Activated CD4-positive, alpha-beta T cell treated with anti-CD3 and anti-CD28 coated beads for 24 hours (primary cell): ENCODE measurements at regions not wholly inside any gene's neighbourhood (a gene's known extent, or its start where the extent isn't known, plus 50 kb on each side); places are given as distances from the start of the nearest gene placed in this dataset.

Experiments
- DNase-seq, 2 donors: peaks; one replicate each; pipeline ENCODE4 v3.0.0-alpha.2; 2020; ENCODE audit warnings: low read depth in 2 of 2

DNA sequence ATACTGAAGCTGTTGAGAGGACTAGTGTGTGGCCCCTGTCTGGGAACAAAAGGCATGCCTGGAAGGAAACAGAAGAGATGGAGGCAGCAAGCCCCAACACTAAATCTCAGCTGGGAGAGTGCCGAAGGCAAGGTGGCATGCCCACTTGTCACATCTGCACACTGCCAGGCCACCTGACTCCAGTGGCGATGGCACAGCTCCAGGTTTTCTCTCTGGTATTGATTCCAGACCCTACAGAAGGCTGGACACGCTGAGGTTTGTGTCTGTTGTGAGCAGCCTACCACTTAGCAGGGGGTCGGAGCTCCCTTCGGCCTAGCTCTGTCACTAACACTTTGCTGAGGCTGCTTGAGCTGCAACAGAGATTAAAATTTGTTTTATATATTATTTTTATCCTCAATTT, 307.3 kb downstream of the TDRD15 start:
- no peak for DNase-seq

DNA sequence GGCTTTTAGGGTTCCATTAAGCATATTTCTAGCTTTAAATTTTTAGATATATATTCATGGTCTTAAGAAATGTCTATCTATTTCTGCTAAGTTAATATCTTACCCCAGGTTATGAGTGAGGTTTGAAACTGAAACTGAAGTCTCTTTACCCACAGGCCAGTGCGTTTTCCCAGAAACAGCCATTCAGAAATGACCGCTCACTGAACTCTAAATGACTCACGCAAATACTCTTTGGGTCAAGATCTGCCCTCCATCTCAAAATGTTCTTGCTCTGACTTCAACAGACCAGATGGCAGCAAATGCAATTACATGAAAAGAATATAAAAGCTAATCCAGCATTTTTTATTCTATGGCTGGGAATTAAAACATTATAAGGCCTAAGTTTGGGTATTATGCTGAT, 315.2 kb downstream of the TDRD15 start:
- DNase-seq: no peak

GRCh38 chr2:21441442-21441841, 317.7 kb downstream of the TDRD15 start:
- no peak for DNase-seq

DNA sequence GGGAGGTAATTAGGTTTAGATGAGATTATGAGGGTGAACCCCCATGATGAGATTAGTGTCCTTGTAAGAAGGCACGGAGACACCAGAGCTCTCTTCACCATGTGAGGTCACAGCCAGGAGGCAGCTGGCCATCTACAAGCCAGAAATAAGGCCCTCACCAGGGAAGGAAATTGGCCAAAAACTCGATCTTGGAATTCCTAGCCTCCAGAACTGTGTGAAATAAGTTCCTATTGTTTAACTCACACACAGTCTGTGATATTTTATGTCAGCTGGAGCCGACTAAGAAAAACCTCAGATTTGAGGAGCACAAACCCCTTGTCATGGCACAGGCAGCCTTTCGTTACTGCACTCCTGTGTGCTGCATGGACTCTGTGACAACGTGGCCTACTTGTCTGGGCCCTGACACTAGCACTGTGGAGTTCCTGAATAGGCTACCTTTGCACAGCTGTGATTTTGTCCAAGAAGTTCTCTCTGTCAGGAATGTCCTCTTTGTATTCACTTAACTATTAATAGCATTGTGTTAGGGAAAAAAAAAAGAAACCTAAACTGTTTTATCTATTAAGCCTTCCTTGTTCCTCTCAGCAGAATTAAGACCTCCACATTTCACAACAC, 319.8 kb downstream of the TDRD15 start:
- DNase-seq: no peak

- DNase-seq: no peak
Observed at GRCh38 chr2:21449881-21450280, 326.1 kb downstream of the TDRD15 start.

- DNase-seq: no peak
Observed at GRCh38 chr2:21451403-21451802, 327.6 kb downstream of the TDRD15 start.

- no peak for DNase-seq
Observed at GRCh38 chr2:21452263-21452662, 328.5 kb downstream of the TDRD15 start.

DNA sequence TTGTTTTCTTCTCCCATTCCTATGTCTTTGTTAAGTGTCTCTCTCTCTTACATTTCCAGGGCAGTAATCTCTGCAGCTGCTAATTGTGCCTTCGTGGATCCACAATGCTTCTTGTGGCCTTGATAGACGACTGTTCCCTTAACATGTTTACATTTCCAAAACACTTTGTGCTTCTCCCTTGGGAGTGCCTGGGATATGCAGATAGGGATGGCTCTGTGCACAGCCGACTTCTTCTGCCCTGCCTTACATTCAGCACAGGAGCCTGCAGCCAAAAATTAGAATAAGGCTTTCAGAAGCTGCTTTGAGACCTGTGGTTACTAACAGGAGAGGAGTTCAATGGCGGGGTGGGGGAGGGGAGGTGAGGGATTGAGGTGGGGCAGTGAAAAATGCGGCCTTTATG, 328.9 kb downstream of the TDRD15 start:
- no peak for DNase-seq

DNA sequence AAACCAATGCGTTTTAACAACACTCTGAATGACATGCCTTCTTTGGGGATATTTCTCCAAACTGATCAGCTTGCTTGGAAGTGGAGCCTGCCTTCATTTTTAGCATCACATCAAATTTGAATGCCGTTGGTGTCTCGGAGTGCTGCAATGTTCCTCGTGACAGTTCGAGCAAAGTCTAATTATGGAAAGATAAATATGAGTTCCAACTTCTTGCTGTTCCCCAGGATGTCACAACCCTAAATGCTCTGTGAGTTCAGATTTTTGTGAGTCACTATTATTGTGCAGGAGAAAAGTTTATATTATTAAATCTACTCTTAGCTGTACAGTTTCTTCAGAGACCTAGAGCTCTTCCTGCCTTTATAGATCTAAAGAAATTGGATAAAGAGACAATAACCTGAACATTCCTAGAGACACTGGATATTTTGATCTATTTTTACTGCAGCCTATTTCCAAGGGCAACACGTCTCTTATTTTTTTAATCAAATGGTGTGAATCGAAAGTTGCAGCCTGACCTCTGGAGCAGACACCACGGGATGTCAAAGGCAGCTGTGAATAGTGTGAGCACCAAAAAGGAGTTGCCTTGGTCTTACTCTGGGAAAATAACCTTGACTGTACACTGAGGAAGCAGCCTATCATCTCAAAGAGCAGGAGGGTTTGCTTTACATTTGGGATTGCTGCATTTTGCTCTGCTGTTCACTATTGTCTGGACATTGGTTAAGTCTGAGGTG, 330.1 kb downstream of the TDRD15 start:
- DNase-seq: no peak

DNA sequence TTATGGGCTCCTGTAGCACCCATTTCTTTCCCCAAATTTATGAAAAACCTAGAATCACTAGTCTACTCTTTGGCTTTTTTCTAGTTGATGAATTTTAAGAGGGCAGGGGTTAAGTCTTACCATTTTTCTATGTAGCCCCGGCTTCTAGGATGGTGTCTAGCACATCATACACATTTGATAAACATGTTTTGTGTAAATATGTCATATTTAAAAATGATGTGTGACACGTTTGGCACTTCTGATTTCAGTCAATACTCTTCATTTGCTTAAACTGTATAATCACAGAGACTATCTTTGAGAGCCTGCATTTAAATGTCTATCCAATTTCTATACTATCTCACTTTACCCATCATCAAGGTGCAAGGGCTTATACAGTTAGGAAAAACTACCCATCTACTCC, 331.1 kb downstream of the TDRD15 start:
- DNase-seq: no peak

GRCh38 chr2:21461754-21462240, 338.0 kb downstream of the TDRD15 start:
- DNase-seq: no peak

- DNase-seq: no peak
Observed at GRCh38 chr2:21466341-21466927, 342.7 kb downstream of the TDRD15 start.

DNA sequence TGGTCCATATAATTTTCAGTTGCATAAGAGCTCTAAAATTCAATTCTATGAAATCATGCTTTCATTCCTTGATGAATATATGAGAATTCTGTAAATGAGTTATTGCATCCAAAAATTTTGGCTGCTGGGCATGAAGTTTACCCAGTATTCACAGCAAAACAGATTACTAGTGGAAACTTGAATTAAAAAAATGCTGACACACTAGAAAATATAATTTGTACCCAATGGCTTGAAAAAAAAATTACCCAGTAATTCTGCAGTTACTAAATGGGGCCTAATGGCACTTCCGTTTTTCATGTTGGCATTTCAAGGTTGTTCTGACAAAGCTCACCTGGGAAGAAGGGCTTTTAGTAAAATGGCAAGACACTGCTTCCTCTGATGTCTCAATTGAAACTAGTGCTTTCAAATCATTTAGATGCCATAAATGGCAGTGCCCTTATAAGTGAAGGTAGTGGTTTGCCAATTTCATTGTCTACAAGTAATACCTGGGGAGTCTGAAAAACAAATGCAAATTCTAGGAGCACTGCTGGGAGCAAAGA, 343.6 kb downstream of the TDRD15 start:
- no peak for DNase-seq

DNA sequence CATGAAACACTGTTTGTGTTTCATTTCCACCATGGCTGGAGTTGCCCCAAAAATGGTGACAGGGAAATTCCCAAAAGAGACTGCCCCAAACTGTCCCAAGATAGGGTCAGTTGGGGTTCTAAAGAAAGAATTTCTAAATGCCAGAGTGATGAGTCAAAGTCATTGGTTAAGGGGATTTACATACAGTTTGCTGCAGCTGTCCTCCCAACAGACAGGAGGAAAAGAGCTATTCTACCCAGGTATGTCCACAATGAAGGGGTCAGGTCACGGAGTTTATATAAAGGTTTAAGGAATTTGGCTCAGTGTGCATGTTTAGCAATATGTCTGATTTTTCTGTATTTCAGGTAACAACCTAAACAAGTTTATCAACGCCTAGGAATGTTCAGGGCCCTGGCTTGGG, 344.1 kb downstream of the TDRD15 start:
- no peak for DNase-seq

DNA sequence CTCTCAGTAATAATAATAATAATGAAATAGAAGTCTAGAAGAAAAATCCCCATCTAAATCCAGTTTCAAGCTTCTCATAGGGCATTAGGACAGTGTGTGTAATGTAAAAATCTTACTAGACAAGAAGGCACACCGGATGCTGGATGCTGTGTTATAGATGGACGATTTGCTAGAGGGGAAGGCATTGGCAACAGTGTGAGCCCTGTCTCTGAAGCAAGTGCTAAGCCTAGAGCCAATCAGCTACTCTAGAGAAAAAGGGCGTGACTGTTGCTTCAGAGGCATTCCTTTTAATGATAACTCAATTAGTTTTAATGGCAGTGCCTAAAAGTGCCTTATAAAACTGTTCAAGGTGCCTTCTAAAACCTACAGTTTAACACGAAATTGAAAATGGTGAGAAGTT, 344.9 kb downstream of the TDRD15 start:
- DNase-seq: no peak

GRCh38 chr2:21469158-21469557, 345.4 kb downstream of the TDRD15 start:
- no peak for DNase-seq

- DNase-seq: no peak
Observed at GRCh38 chr2:21469564-21469963, 345.8 kb downstream of the TDRD15 start.

- DNase-seq: no peak
Observed at GRCh38 chr2:21480162-21480561, 356.4 kb downstream of the TDRD15 start.

DNA sequence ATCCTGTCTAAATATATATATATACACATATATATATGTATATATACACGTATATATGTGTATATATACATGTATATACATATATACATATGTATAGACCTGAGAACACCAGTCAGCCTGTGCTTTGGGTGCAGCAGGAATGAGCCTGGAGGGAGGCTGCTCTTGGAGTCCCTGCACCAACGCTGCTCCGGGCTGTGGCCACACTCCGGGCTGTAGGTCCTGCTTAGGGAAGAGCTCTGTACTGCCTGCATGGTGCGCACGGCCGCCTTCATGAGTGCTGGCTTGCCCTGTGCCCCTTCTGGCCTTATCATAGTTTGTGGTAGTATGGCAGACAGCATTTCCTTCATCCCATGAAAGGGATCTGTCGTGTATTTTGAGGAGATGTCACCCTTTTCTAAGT, 360.9 kb downstream of the TDRD15 start:
- no peak for DNase-seq

- no peak for DNase-seq
Observed at GRCh38 chr2:21486445-21486844, 362.7 kb downstream of the TDRD15 start.

- no peak for DNase-seq
Observed at GRCh38 chr2:21489080-21489479, 365.3 kb downstream of the TDRD15 start.

DNA sequence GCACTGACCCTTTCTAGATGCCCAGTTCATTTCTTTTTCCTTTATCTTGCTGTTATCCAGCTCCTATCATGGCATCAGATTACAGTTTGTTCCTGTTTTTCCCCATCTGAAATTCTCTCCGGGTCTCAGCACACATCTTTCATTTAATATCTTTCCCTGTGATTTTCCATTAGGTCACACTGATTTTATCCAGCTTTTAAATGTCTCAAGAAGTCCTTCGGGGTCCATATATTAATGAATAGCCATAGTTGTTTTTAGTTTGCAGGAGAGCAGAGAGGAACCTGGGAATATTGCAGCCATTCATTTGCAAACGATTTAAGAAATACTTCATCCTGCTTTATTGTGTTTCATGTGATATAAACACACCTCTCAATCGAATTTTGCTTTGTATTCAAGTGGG, 374.2 kb downstream of the TDRD15 start:
- no peak for DNase-seq

DNA sequence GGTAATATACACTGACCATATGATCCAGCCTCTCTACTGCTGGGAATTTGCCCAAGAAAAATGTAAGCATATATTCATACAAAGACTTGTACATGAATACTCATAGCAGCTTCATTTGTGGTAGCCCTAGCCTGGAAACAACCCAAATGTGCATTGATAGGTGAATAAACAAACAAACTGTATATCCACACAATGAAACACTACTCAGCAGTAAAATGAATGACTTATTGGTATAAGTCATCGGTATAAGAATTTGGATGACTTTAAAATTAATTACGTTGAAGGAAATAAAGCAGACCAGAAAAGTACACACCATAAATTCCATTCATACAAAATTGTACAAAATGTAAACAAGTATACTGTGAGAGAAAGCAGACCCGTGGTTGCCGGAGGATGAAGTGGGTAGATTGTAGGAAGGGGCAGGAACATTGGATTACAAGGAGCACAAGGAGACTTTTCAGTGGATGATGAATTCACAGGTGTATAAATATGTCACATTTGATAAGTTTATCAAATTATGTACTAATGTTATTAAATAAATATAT, 376.7 kb downstream of the TDRD15 start:
- no peak for DNase-seq
